Panc1 (cell line): ENCODE measurements at regions not wholly inside any gene's neighbourhood (a gene's known extent, or its start where the extent isn't known, plus 50 kb on each side); places are given as distances from the start of the nearest gene placed in this dataset.

Experiments
- ATAC-seq: fragments of 200-7000 bp; cut with Tn5 transposase; 2 replicates; pipeline ENCODE4 v1.9.1; 2020; ENCODE audit warnings: mild to moderate bottlenecking, moderate library complexity
- BruUV-seq: library from RNA; stranded (reverse); fragments of 400-500 nt; replicated peaks from 2 replicates; lab custom pipeline; 2021; lab: Mats Ljungman, UMichigan
- CTCF ChIA-PET: fragments of 300-600 bp; sonication (Branson Sonifier 250); formaldehyde crosslinking; loops from one replicate; lab custom pipeline; 2022; ENCODE audit warnings: antibody characterized with exemption; lab: Charles Lee
- POLR2A ChIA-PET: fragments of 300-600 bp; sonication (Branson Sonifier 250); formaldehyde crosslinking; loops from one replicate; lab custom pipeline; 2022; ENCODE audit warnings: antibody characterized with exemption; lab: Charles Lee
- DNase-seq: peaks from one replicate; pipeline ENCODE4 v3.0.0-alpha.2; 2010; ENCODE audit warnings: low read depth, low spot score
- H3K27ac ChIP-seq: 2 replicates; pipeline ENCODE4 v1.5.1; 2011; ENCODE audit warnings: mild to moderate bottlenecking, low read length, inconsistent platforms
- H3K27me3 ChIP-seq: fragments of 200-500 bp; sonication (Bioruptor generic); 2 replicates; pipeline ENCODE4 v1.6.0; 2014; ENCODE audit warnings: low read length, inconsistent platforms; ENCODE audit not compliant: control insufficient read depth, insufficient read depth
- H3K36me3 ChIP-seq: fragments of 200-500 bp; sonication (Bioruptor generic); 2 replicates; pipeline ENCODE4 v1.5.1; 2014; ENCODE audit warnings: inconsistent platforms, mild to moderate bottlenecking, low read length, moderate library complexity; ENCODE audit not compliant: control insufficient read depth, insufficient read depth
- H3K4me1 ChIP-seq: 2 replicates; pipeline ENCODE4 v1.5.1; 2011; ENCODE audit warnings: inconsistent platforms, mild to moderate bottlenecking, low read length, moderate library complexity; ENCODE audit not compliant: control insufficient read depth, insufficient read depth
- H3K4me3 ChIP-seq, 2 experiments: 2 replicates each; pipeline ENCODE4 v1.5.1; 2011 to 2012; ENCODE audit warnings: low read depth in 2 of 2, low read length in 2 of 2, mild to moderate bottlenecking in 2 of 2, inconsistent platforms in 1 of 2, moderate library complexity in 1 of 2
- H3K9me3 ChIP-seq: fragments of 200-500 bp; sonication (Bioruptor generic); 2 replicates; pipeline ENCODE4 v1.5.1; 2014; ENCODE audit warnings: low read depth, mild to moderate bottlenecking, inconsistent platforms, low read length, moderate library complexity; ENCODE audit not compliant: control insufficient read depth, insufficient read depth
- POLR2AphosphoS5 ChIP-seq: IDR thresholded peaks from 2 replicates; pipeline ENCODE4 v1.6.1; 2012; ENCODE audit warnings: mild to moderate bottlenecking, low read depth, low read length, moderate library complexity
- SIN3A ChIP-seq: IDR thresholded peaks from 2 replicates; pipeline ENCODE4 v1.6.1; 2012; ENCODE audit warnings: low read depth, mild to moderate bottlenecking, low read length, moderate library complexity, borderline replicate concordance; ENCODE audit not compliant: insufficient read depth
- TCF7L2 ChIP-seq: IDR thresholded peaks from 2 replicates; pipeline ENCODE4 v1.6.1; 2011; ENCODE audit warnings: mild to moderate bottlenecking, low read depth, low read length, inconsistent platforms
- in situ Hi-C: cut with HindIII; loops from 2 replicates; pipeline ENCODE4 v1.10.0; 2016; ENCODE audit warnings: low sequenced_read_pairs, low pct_unique_long_range_greater_than_20kb
- intact Hi-C: fragments of 100-400 bp; cut with micrococcal nuclease; formaldehyde crosslinking; loops from one replicate; pipeline ENCODE4 v1.10.0; 2022; ENCODE audit not compliant: unreplicated experiment
- TF ChIP-seq, protein P1 (sequence below): fragments of 450-650 bp; IDR thresholded peaks from 2 replicates; pipeline ENCODE4 v1.5.1; 2017; ENCODE audit warnings: mild to moderate bottlenecking
- TF ChIP-seq, protein P2 (sequence below), 2 experiments: IDR thresholded peaks; 2 replicates each; pipeline ENCODE4 v1.6.1; 2011 to 2012; ENCODE audit warnings: low read depth in 2 of 2, control low read depth in 1 of 2, low read length in 1 of 2, mild to moderate bottlenecking in 1 of 2, moderate library complexity in 1 of 2; ENCODE audit not compliant: insufficient read depth in 1 of 2

DNA sequence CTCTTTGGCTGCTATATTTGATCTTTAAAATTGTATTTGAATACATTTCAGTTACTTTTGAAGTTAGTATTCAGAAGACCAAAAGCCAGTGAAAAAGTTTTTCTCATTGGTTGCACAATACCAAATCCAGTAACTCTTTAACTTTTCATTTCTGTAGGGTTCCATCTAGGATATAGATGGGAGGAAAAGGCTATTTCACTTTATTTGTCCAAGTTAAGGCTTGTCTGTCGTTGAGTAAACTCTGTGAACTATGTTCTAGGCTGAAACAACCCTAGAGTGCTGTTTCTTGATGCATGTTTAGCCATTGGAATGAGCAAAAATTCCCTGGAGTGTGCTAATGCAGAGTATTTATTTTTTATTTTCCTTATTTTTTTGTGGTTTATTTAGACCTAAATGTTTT, 834.7 kb upstream of the KCND2 start:
- Histone ChIP-seq H3K27me3 (no peaks in the 10 kb centered on the region), H3K36me3 (no peaks in the 10 kb centered on the region), H3K27ac (no peak overlapping the region), H3K4me3 (no peak overlapping the region), H3K9me3 (no peaks in the 10 kb centered on the region), H3K4me1 (no peaks in the 10 kb centered on the region)
- CTCF ChIA-PET: no interaction called here
- no TSS peak for BruUV-seq
- ATAC-seq: no peak
- intact Hi-C loops (no loop called here), in situ Hi-C loops (no loop called here)
- no peak for TF ChIP-seq SIN3A
- TF ChIP-seq POLR2AphosphoS5: no peak
- TF ChIP-seq, protein P1, sequence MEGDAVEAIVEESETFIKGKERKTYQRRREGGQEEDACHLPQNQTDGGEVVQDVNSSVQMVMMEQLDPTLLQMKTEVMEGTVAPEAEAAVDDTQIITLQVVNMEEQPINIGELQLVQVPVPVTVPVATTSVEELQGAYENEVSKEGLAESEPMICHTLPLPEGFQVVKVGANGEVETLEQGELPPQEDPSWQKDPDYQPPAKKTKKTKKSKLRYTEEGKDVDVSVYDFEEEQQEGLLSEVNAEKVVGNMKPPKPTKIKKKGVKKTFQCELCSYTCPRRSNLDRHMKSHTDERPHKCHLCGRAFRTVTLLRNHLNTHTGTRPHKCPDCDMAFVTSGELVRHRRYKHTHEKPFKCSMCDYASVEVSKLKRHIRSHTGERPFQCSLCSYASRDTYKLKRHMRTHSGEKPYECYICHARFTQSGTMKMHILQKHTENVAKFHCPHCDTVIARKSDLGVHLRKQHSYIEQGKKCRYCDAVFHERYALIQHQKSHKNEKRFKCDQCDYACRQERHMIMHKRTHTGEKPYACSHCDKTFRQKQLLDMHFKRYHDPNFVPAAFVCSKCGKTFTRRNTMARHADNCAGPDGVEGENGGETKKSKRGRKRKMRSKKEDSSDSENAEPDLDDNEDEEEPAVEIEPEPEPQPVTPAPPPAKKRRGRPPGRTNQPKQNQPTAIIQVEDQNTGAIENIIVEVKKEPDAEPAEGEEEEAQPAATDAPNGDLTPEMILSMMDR: no peak
- no peak for TF ChIP-seq TCF7L2
- TF ChIP-seq, protein P2, sequence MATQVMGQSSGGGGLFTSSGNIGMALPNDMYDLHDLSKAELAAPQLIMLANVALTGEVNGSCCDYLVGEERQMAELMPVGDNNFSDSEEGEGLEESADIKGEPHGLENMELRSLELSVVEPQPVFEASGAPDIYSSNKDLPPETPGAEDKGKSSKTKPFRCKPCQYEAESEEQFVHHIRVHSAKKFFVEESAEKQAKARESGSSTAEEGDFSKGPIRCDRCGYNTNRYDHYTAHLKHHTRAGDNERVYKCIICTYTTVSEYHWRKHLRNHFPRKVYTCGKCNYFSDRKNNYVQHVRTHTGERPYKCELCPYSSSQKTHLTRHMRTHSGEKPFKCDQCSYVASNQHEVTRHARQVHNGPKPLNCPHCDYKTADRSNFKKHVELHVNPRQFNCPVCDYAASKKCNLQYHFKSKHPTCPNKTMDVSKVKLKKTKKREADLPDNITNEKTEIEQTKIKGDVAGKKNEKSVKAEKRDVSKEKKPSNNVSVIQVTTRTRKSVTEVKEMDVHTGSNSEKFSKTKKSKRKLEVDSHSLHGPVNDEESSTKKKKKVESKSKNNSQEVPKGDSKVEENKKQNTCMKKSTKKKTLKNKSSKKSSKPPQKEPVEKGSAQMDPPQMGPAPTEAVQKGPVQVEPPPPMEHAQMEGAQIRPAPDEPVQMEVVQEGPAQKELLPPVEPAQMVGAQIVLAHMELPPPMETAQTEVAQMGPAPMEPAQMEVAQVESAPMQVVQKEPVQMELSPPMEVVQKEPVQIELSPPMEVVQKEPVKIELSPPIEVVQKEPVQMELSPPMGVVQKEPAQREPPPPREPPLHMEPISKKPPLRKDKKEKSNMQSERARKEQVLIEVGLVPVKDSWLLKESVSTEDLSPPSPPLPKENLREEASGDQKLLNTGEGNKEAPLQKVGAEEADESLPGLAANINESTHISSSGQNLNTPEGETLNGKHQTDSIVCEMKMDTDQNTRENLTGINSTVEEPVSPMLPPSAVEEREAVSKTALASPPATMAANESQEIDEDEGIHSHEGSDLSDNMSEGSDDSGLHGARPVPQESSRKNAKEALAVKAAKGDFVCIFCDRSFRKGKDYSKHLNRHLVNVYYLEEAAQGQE (IDR thresholded peaks at IDR 0.05; ENCODE audit: insufficient read depth in 1 of 2, low read depth in 2 of 2, low read length in 1 of 2): no peak
- DNase-seq: no peak
- POLR2A ChIA-PET: no interaction called here

DNA sequence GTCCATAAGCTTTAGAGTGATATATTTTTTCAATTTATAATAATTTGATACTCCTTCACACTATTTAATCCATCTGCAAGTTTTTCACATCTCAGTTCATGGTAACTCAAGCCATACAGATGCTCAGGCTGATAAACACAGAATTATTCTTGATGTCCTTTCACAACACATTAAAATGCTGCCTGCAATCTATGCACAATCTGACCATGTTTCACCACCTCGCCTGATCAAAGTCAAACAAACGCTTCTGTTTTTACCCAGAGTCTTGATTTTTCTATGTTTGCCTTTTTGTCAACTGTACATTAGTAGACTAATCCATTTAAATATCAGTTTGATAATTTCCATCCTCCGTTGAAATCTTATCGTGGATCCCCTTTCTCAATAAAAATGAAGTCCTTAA, 833.8 kb upstream of the KCND2 start:
- no peaks in the 10 kb centered on the region for H3K27me3 ChIP-seq
- no peaks in the 10 kb centered on the region for H3K4me1 ChIP-seq
- BruUV-seq: no TSS peak
- H3K4me3 ChIP-seq: no peak overlapping the region
- no peaks in the 10 kb centered on the region for H3K36me3 ChIP-seq
- ChIA-PET CTCF (no interaction called here), POLR2A (no interaction called here)
- H3K9me3 ChIP-seq: no peaks in the 10 kb centered on the region
- H3K27ac ChIP-seq: no peak overlapping the region
- ATAC-seq (no peak), DNase-seq (no peak)
- in situ Hi-C loops: no loop called here
- intact Hi-C loops: no loop called here
- TF ChIP-seq POLR2AphosphoS5 (no peak), SIN3A (no peak), TCF7L2 (no peak)
- TF ChIP-seq, protein P1: no peak
- TF ChIP-seq, protein P2 (IDR thresholded peaks at IDR 0.05; ENCODE audit: insufficient read depth in 1 of 2, low read depth in 2 of 2, low read length in 1 of 2): no peak
